Heart right ventricle (tissue), 16 donors: ENCODE measurements at regions not wholly inside any gene's neighbourhood (a gene's known extent, or its start where the extent isn't known, plus 50 kb on each side); places are given as distances from the start of the nearest gene placed in this dataset.

ENCODE experiments used
- ATAC-seq, 8 donors: fragments of 200-7000 bp; cut with Tn5 transposase; one replicate each; pipeline ENCODE4 v1.9.1; 2020; ENCODE audit warnings: mild to moderate bottlenecking in 8 of 8, moderate library complexity in 8 of 8, moderate number of reproducible peaks in 1 of 8
- DNase-seq, 2 donors: peaks; one replicate each; pipeline ENCODE4 v3.0.0-alpha.2; 2020
- H3K27ac ChIP-seq, 10 donors: fragments of 200-600 bp; sonication (generic) in 2 of 10; one replicate each; pipeline versions ENCODE4 v1.5.0 to v1.8.0; 2020 to 2022; ENCODE audit warnings: mild to moderate bottlenecking in 3 of 10
- H3K27me3 ChIP-seq, 7 donors: fragments of 200-600 bp; one replicate each; pipeline ENCODE4 v1.8.0; 2021 to 2022; ENCODE audit warnings: mild to moderate bottlenecking in 2 of 7
- H3K36me3 ChIP-seq, 9 donors: fragments of 200-600 bp; sonication (generic) in 1 of 9; one replicate each; pipeline versions ENCODE4 v1.5.0 to v1.8.0; 2020 to 2022; ENCODE audit warnings: mild to moderate bottlenecking in 2 of 9
- H3K4me1 ChIP-seq, 9 donors: fragments of 200-600 bp; sonication (generic) in 1 of 9; one replicate each; pipeline versions ENCODE4 v1.5.0 to v1.8.0; 2020 to 2022; ENCODE audit warnings: mild to moderate bottlenecking in 4 of 9
- H3K4me3 ChIP-seq, 10 donors: fragments of 200-600 bp; sonication (generic) in 2 of 10; one replicate each; pipeline versions ENCODE4 v1.5.0 to v1.8.0; 2020 to 2022; ENCODE audit warnings: mild to moderate bottlenecking in 7 of 10, moderate library complexity in 2 of 10
- H3K9me3 ChIP-seq, 11 donors: fragments of 200-600 bp in 10 of 11; sonication (generic) in 2 of 11; one replicate each; pipeline versions ENCODE4 v1.5.0 to v1.8.0; 2013 to 2022; ENCODE audit warnings: mild to moderate bottlenecking in 2 of 11, control low read depth in 1 of 11, moderate library complexity in 1 of 11
- WGBS, 2 donors: extraction: QIAGEN DNeasy Blood & Tissue Kit; methylation state at CpG; one replicate each; pipeline ENCODE4 v1.1.7; 2013; ENCODE audit warnings: inconsistent platforms in 1 of 2; 5-methylcytosine and 5-hydroxymethylcytosine counted together
- intact Hi-C, 10 donors: fragments of 100-400 bp; cut with DNase I; formaldehyde crosslinking; loops; one replicate each; pipeline versions ENCODE4 v1.11.1 to v1.14.2; 2022
- TF ChIP-seq, protein P1 (sequence below), 9 donors: fragments of 200-600 bp; sonication (generic) in 2 of 9; IDR thresholded peaks; one replicate each; pipeline versions ENCODE4 v1.5.0 to v1.8.0; 2021 to 2022; ENCODE audit warnings: antibody characterized with exemption in 9 of 9, mild to moderate bottlenecking in 5 of 9, moderate library complexity in 1 of 9
- donor health status: Arrhythmogenic right ventricular cardiomyopathy.
- donor health status: ischemic (EF 13 %, LVEDD 7.1; RV severe dilation, severe dysfunction).
- donor health status: healthy with polysubstance abuse.
- donor health status: DM: no; HTN: yes; CAD: no.
- donor health status: DM: no; HTN: no; CAD: no.
- donor health status: ischemic (EF 25% LVEDD 6.9; RV normal size, moderate dysfunction).
- donor health status: ischemic (EF 25% LVEDD 5.7; RV mildly dilated, moderate dysfunction).
- donor health status: healthy.
- donor health status: DM: yes; HTN: yes; CAD: no.
- donor health status: Ischemic cardiomyopathy.
- donor health status: ischemic (EF 35%, LVEDD 5.7; RV mildly dilated, moderate dysfunction).
- donor health status: nonischemic (EF 11% LVEDD 7.7; RV severe dilation, severe dysfunction).
- donor health status: DM: yes; HTN: yes; CAD: no.
- donor health status: PGD.
- donor health status: ischemic (EF 29% LVEDD 5.4; RV normal size, mild dysfunction).
- donor health status: nonischemic (EF 23%, LVEDD 6.1; RV moderate dilation, normal function).

DNA sequence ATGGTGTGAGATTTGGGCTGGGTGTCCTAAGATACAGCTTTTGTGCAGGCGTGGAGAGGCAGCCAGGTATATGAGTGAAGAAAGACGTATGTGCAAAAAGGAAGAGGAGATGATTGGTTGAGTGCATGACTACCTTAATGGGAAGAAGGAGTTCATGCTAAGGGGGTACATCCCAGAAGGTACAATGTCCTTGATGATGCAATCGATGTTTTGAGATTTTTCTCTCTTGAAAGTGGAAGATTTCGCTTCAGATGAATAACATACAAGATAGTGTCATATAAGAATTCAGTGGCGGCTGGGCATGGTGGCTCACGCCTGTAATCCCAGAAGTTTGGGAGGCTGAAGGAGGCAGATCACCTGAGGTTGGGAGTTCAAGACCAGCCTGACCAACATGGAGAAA, 357.1 kb downstream of the KLF12 start:
- DNase-seq = no peak
- TF ChIP-seq, protein P1, sequence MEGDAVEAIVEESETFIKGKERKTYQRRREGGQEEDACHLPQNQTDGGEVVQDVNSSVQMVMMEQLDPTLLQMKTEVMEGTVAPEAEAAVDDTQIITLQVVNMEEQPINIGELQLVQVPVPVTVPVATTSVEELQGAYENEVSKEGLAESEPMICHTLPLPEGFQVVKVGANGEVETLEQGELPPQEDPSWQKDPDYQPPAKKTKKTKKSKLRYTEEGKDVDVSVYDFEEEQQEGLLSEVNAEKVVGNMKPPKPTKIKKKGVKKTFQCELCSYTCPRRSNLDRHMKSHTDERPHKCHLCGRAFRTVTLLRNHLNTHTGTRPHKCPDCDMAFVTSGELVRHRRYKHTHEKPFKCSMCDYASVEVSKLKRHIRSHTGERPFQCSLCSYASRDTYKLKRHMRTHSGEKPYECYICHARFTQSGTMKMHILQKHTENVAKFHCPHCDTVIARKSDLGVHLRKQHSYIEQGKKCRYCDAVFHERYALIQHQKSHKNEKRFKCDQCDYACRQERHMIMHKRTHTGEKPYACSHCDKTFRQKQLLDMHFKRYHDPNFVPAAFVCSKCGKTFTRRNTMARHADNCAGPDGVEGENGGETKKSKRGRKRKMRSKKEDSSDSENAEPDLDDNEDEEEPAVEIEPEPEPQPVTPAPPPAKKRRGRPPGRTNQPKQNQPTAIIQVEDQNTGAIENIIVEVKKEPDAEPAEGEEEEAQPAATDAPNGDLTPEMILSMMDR (IDR thresholded peaks at IDR 0.05) = no peak
- Histone ChIP-seq H3K9me3 (no peaks in the 10 kb centered on the region), H3K27ac (no peak overlapping the region), H3K4me1 (peaks cover 0 to 17% (median 6%) of the 10 kb centered on the region in 9 donors), H3K27me3 (no peaks in the 10 kb centered on the region), H3K4me3 (no peak overlapping the region), H3K36me3 (peaks cover 0 to 9% (median 0%) of the 10 kb centered on the region in 9 donors)
- ATAC-seq = no peak
- WGBS, 2 donors = 97 to 99% methylated on average over 6 of the region's 6 CpGs
- intact Hi-C loops = no loop called here

DNA sequence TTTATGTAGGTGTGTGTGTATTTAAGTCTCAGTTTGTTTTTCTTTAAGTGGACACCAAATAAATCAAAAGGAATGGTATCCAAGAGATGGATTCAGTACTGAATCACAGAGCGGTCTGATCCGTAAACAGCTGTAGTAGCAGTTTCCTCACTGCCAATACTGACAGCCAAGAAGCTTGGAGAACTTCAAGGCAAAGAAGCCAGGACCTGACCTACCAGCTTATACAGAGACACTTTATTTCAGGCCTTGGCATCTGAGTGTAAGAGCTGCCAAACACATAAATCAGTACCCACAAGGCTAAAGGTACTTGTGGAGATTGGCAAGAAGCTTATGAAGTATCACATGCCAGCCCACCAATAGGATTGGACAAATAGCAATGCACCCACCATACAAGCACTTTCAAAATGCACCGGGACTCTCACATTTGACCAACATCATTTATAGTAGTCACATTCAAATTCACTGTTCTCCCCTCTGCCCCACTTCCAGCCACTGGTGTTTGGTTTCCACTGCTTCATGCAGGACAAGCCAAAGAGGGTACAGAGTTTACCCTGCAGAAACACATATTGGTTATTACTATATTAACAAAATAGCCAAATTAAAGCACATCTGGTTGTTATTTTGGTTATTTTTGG, 357.9 kb downstream of the KLF12 start:
- TF ChIP-seq, protein P1 (IDR thresholded peaks at IDR 0.05) = no peak
- ATAC-seq (peak in 4 of 8 donors; percentile 47 to 74 (median 62)), DNase-seq (no peak)
- Histone ChIP-seq H3K27me3 (no peaks in the 10 kb centered on the region), H3K4me3 (no peak overlapping the region), H3K27ac (no peak overlapping the region), H3K4me1 (peaks cover 0 to 14% (median 5%) of the 10 kb centered on the region in 9 donors), H3K9me3 (no peaks in the 10 kb centered on the region), H3K36me3 (peaks cover 0 to 9% (median 0%) of the 10 kb centered on the region in 9 donors)
- intact Hi-C loops = no loop called here
- whole genome bisulfite sequencing, 2 donors = 48 to 67% methylated on average over 3 of the region's 3 CpGs

DNA sequence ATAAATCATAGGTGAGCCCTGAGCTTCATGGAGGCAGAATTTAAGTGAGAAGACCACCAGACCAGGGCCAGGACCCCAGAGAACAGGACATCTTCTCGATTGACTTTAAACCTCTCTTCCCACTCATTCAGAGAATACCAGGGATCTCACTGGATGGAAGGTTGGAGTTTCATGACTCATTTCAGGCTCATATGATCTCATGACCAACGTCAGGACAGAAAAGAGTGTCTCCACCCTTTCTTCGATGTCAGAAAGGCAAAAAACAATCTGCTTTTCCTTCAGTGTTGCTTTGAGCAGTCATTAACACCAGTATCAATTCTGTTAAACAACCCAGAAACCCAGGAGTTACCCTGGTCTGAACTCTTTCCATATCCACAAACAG, 361.0 kb downstream of the KLF12 start:
- H3K27ac ChIP-seq = no peak overlapping the region
- no peaks in the 10 kb centered on the region for H3K36me3 ChIP-seq
- ATAC-seq = no peak
- intact Hi-C loops = no loop called here
- no peaks in the 10 kb centered on the region for H3K9me3 ChIP-seq
- H3K4me3 ChIP-seq = no peak overlapping the region
- no peak for DNase-seq
- H3K4me1 ChIP-seq = peaks cover 0 to 17% (median 6%) of the 10 kb centered on the region in 9 donors
- H3K27me3 ChIP-seq = no peaks in the 10 kb centered on the region
- WGBS, 2 donors = 80 to 90% methylated on average over 3 of the region's 3 CpGs
- TF ChIP-seq, protein P1 (IDR thresholded peaks at IDR 0.05) = no peak

DNA sequence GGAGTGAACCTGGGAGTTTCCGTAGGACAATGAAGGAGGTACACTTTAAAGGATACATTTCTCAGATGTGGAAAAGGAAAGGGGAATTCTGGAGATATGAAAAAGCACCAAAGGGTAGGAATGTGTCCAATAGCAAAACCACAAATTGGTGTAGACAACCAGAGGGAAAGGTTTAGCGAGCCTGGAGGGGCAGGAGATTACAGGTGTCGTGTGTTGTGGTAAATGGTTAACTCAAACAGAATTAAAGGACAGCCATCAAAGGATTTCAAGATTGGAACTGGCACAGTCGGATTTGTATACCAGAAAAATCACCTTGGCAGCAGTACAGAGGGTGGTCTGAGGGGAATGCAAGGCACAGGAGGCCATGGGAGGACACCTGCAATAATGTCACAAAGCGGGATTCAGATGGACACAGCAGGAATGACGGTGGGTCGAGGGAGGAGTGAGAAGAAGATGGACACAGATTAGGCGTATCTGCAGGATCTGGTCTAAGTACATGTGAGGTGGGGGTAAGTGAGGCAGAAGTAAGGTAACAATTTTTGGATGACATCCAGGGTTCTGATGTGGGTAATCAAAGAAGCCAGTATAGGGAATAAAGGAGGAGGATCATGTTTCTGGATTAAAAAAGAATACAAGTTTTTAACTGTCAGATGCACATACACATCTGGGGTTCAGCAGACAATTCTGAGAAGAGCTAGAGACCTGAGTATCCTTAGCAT, 361.6 kb downstream of the KLF12 start:
- intact Hi-C loops = no loop called here

More for the DNA sequence above, 361.6 kb downstream of the KLF12 start:
- no peak for DNase-seq
- ATAC-seq = no peak
- Histone ChIP-seq H3K4me1 (peaks cover 0 to 23% (median 12%) of the 10 kb centered on the region in 9 donors), H3K9me3 (no peaks in the 10 kb centered on the region), H3K27me3 (no peaks in the 10 kb centered on the region), H3K27ac (no peak overlapping the region), H3K36me3 (no peaks in the 10 kb centered on the region), H3K4me3 (no peak overlapping the region)
- 83 to 85% methylated on average over 8 of the region's 8 CpGs for WGBS, 2 donors
- TF ChIP-seq, protein P1 (IDR thresholded peaks at IDR 0.05) = no peak
